Astrocyte of the cerebellum (primary cell): ENCODE measurements at regions not wholly inside any gene's neighbourhood (a gene's known extent, or its start where the extent isn't known, plus 50 kb on each side); places are given as distances from the start of the nearest gene placed in this dataset.
A peak's percentile ranks its signal among the peaks of the same experiment; 100 is the strongest.
"Not testable (repeated sequence)": the region's sequence is repeated elsewhere in the genome, so short reads cannot be mapped to it uniquely, and the experiment has no call there.

Source experiments
- DNase-seq: peaks from one replicate; pipeline ENCODE4 v3.0.0-alpha.2; 2011; ENCODE audit warnings: low read depth
- H3K4me3 ChIP-seq: 2 replicates; pipeline ENCODE4 v1.5.1; 2011; ENCODE audit warnings: mild to moderate bottlenecking, low read depth, low read length, moderate library complexity
- in situ Hi-C: cut with HindIII; loops from 2 replicates; pipeline ENCODE4 v1.10.0; 2017; ENCODE audit warnings: low sequenced_read_pairs
- TF ChIP-seq, protein P1 (sequence below): IDR thresholded peaks from 2 replicates; pipeline ENCODE4 v1.5.1; 2012; ENCODE audit warnings: low read length, low read depth, moderate library complexity, mild to moderate bottlenecking; ENCODE audit errors: missing control alignments

DNA sequence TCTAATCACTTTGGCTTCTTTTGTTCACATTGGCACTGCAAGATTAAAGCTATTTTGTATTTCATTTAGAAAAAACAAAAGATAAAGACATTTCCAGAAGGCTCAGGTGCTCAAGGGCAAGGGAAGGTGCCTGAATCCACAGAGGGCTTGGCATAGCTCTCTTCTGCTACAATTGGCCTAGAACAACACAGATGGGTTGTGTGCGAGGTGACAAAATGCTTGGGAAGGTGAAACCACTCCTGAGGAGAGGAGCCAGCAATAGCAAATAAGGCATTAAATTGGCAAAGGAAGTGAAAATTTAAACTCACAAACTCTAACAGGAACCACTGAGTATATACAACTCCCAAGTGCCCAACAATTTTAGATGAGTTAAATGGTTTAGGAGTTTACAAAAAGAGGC lies 1290.4 kb upstream of the CHAC2 start:
- TF ChIP-seq, protein P1, sequence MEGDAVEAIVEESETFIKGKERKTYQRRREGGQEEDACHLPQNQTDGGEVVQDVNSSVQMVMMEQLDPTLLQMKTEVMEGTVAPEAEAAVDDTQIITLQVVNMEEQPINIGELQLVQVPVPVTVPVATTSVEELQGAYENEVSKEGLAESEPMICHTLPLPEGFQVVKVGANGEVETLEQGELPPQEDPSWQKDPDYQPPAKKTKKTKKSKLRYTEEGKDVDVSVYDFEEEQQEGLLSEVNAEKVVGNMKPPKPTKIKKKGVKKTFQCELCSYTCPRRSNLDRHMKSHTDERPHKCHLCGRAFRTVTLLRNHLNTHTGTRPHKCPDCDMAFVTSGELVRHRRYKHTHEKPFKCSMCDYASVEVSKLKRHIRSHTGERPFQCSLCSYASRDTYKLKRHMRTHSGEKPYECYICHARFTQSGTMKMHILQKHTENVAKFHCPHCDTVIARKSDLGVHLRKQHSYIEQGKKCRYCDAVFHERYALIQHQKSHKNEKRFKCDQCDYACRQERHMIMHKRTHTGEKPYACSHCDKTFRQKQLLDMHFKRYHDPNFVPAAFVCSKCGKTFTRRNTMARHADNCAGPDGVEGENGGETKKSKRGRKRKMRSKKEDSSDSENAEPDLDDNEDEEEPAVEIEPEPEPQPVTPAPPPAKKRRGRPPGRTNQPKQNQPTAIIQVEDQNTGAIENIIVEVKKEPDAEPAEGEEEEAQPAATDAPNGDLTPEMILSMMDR = no peak
- in situ Hi-C loops = no loop called here
- no peak overlapping the region for H3K4me3 ChIP-seq
- no peak for DNase-seq

DNA sequence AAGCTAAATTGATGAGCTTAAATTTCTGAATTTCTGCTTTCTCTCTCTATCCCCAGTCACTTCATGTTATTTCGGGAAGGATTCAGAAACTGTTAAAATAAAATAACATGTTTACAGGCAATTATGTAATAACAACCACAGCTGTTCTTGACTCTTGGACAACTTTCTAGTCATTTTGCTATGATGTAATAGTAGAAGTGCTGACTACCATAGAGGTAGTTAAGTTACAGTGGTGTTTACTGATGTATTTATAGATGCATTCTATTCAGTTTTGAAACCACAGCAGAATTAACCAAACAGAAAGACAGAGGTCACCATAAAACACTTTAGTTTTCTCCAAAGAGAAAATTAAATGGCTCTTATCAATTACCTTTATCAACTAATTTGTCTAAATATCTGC lies 1292.0 kb upstream of the CHAC2 start:
- TF ChIP-seq, protein P1 = no peak
- DNase-seq = no peak
- in situ Hi-C loops = no loop called here
- H3K4me3 ChIP-seq = no peak overlapping the region

DNA sequence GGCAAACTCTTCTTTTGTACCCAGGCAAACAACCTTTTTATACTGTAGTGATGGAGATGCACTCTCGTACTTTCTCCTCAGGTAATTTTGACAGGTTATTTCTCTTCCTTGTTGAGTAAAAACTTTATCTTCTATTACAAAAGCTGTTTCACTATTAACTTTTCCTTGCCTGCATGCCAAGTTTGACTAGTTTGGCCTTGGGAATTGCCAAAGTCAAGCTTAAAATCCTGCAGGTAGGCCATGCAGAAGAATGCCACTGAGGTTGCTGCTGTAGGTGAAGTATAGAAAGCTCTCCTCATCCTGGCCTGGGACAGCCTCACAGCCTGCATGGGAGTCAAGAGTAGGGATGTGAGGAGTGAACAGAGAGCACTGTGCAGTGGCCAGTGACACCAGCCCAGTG lies 1293.5 kb upstream of the CHAC2 start:
- no peak overlapping the region for H3K4me3 ChIP-seq
- TF ChIP-seq, protein P1 = no peak
- in situ Hi-C loops = no loop called here
- DNase-seq = no peak

DNA sequence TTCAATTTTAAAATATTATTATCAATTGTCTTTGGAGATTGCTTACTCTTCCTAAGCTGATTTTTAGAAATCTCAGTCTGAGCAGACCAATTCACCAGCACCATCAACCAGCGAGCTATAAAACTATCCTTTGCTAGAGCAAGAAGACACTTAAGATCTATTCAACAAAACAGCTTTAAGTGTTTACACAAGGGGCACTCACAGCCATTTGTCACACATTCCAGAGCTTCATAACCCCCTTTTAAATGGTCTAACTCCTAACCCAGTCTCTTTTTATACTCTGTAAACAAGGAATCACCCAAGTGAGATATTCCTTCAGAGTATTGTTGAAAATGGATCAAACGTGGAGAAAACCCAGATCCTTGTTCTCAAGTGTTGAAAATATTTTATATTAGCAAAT lies 1294.1 kb upstream of the CHAC2 start:
- in situ Hi-C loops = no loop called here
- no peak for DNase-seq
- H3K4me3 ChIP-seq = no peak overlapping the region
- TF ChIP-seq, protein P1 = no peak

DNA sequence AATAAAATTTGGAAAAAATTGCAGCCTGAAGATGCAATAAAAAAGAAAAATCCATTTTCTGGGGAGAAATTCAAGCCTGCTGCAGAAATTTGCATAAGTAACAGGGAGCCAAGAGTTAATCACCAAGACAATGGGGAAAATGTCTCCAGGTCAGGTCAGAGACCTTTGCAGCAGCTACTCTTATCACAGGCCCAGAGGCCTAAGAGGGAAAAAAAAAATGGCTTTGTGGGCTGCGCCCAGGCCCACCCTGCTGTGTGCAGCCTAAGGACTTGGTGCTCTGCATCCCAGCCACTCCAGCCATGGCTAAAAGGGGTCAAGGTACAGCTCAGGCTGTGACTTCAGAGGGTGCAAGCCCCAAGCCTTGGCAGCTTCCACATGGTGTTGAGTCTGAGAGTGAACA lies 1297.1 kb upstream of the CHAC2 start:
- DNase-seq, H3K4me3 ChIP-seq, in situ Hi-C loops: not testable (repeated sequence)

DNA sequence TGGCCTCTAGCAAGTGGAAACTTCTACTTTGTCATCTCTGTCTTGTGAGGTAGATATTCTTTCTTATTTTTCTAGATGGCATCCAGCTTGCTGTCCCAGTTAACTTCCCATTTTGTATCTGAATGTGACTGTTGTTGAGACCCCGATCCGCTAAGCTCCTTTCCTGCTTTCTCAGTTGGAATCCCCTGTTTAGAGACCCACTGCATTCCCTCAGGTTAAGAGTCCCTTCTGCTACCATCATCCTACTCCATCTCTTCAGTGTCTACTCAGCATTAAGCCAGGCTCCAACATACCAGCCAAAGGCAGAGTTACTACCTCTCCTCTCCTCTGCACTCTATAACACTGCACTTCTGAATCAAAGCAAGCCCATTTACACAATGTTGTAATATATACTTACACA lies 1300.4 kb upstream of the CHAC2 start:
- TF ChIP-seq, protein P1 = no peak

DNA sequence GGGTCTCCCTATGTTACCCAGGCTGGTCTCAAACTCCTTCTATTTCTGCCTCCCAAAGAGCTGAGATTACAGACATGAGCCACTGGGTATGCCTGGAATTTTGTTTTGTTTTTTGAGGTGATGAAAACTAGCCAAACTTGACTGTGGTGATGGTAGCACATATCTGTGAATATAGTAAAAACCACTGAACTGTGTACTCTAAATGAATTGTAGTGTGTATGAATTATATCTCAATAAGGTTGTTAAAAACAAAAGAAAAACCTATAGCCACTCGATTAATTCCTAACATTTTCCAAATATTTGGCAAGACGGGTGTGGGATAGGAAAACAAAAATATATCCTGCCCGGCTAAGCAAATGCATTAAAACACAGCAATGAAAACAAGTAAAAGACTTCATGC lies 1302.3 kb upstream of the CHAC2 start:
- TF ChIP-seq, protein P1 = no peak
- in situ Hi-C loops = no loop called here
- peak; percentile 75 for DNase-seq
- H3K4me3 ChIP-seq = no peak overlapping the region

More for the DNA sequence above, 1300.4 kb upstream of the CHAC2 start:
- in situ Hi-C loops = no loop called here
- H3K4me3 ChIP-seq = no peak overlapping the region
- no peak for DNase-seq
